ENCODE measurements at regions not wholly inside any gene's neighbourhood (a gene's known extent, or its start where the extent isn't known, plus 50 kb on each side); places are given as distances from the start of the nearest gene placed in this dataset.

DNA sequence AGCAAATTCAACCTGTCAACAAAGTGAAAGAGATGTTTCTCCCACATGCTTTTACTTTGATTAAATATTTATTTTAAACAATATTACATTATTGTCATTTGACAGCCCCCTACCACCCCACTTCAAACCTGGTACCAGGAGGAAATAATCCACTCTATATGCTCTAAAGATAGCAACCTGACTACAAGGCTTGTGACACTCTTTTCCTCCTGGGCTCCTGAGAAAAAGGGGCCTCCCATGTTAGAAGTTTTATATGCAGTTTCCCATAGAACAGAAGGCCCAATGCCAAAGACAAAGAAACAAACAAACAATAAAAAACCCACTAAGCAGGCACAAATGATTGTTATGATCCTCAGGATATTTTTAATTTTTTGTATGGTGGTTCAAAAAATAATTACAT is 73.6 kb downstream of the RPS29 start:
- TF ChIP-seq, protein P1, sequence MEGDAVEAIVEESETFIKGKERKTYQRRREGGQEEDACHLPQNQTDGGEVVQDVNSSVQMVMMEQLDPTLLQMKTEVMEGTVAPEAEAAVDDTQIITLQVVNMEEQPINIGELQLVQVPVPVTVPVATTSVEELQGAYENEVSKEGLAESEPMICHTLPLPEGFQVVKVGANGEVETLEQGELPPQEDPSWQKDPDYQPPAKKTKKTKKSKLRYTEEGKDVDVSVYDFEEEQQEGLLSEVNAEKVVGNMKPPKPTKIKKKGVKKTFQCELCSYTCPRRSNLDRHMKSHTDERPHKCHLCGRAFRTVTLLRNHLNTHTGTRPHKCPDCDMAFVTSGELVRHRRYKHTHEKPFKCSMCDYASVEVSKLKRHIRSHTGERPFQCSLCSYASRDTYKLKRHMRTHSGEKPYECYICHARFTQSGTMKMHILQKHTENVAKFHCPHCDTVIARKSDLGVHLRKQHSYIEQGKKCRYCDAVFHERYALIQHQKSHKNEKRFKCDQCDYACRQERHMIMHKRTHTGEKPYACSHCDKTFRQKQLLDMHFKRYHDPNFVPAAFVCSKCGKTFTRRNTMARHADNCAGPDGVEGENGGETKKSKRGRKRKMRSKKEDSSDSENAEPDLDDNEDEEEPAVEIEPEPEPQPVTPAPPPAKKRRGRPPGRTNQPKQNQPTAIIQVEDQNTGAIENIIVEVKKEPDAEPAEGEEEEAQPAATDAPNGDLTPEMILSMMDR (IDR thresholded peaks at IDR 0.05): no peak
- no peak for TF ChIP-seq POLR2A (IDR thresholded peaks at IDR 0.05)
